ENCODE measurements at regions not wholly inside any gene's neighbourhood (a gene's known extent, or its start where the extent isn't known, plus 50 kb on each side); places are given as distances from the start of the nearest gene placed in this dataset.
A peak's percentile ranks its signal among the peaks of the same experiment; 100 is the strongest.

- no peak for DNase-seq
- Mint-ChIP-seq H3K4me3 (no peak overlapping the region), H3K27ac (no peak overlapping the region; the same call in 1 of the 2 replicates), H3K36me3 (ENCODE audit: low read depth) (no peaks in the 10 kb centered on the region), H3K27me3 (ENCODE audit: insufficient read depth) (no peaks in the 10 kb centered on the region), H3K9me3 (peaks cover 8% of the 10 kb centered on the region), H3K4me1 (ENCODE audit: low read depth) (peaks cover 42% of the 10 kb centered on the region)
- TF ChIP-seq, protein P1, sequence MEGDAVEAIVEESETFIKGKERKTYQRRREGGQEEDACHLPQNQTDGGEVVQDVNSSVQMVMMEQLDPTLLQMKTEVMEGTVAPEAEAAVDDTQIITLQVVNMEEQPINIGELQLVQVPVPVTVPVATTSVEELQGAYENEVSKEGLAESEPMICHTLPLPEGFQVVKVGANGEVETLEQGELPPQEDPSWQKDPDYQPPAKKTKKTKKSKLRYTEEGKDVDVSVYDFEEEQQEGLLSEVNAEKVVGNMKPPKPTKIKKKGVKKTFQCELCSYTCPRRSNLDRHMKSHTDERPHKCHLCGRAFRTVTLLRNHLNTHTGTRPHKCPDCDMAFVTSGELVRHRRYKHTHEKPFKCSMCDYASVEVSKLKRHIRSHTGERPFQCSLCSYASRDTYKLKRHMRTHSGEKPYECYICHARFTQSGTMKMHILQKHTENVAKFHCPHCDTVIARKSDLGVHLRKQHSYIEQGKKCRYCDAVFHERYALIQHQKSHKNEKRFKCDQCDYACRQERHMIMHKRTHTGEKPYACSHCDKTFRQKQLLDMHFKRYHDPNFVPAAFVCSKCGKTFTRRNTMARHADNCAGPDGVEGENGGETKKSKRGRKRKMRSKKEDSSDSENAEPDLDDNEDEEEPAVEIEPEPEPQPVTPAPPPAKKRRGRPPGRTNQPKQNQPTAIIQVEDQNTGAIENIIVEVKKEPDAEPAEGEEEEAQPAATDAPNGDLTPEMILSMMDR (IDR thresholded peaks at IDR 0.05) = no peak
Observed at GRCh38 chr17:68710976-68711375, 109.8 kb upstream of the FAM20A start.

DNA sequence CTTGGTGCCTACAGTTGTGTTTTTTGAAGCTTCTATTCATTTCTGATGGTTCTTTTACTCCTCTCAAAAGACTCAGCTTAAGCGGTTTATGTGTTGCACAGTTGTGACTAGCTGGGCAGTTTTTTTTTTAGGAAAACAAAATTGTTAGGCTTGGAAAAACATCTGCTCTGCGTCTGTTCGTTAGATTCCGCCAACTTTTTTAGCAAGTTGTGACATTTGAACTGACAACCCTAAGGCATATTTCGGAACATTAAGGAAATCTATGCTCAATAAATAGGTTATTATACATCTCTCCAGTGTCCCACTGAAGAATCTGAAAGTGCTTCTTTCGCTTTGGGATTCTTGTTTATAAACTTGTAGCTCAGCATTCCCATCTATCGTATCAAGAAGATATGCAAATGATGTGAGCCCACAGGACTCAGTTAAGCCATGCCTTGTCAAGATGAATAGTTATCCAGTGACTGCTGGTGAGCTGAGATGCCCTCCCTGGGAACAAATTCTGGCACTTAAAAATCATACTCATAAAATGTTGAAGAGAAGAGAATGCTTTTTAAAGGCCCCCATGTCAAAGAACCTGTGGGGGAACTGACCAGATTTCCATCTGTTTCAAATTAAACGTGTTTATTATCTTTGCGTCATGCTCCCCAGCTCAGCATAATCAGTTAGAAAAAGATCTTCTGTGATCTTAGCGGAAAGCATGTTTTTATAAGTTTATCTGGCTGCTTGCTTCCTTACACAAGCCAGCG lies 109.0 kb upstream of the FAM20A start:
- Mint-ChIP-seq H3K27me3 (ENCODE audit: insufficient read depth) (no peaks in the 10 kb centered on the region), H3K4me3 (peak overlapping the region; percentile 67), H3K4me1 (ENCODE audit: low read depth) (peaks cover 50% of the 10 kb centered on the region), H3K9me3 (peaks cover 12% of the 10 kb centered on the region), H3K36me3 (ENCODE audit: low read depth) (no peaks in the 10 kb centered on the region), H3K27ac (peak overlapping the region; percentile 51; the same call in 1 of the 2 replicates)
- peak; percentile 66 for DNase-seq
- TF ChIP-seq, protein P1 (IDR thresholded peaks at IDR 0.05) = no peak

DNA sequence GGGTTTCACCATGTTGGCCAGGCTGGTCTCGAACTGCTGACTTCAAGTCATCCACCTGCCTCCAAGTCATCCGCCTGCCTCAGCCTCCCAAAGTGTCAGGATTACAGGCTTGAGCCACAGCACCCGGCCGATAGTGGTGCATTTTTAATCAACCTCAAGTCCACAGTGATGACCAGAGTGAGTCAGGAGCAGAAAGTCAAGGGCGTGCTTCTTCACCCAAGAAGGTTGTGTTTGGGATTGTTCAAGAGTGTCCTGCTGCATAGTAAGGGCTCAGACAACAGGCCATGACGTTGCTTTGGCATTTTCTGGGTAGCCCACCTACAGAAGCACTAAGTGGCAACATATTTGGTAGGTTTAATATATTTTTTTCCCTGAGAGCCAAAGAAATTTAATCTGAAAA lies 108.3 kb upstream of the FAM20A start:
- H3K27ac Mint-ChIP-seq = no peak overlapping the region
- TF ChIP-seq, protein P1 (IDR thresholded peaks at IDR 0.05) = no peak
- no peak for DNase-seq
- no peaks in the 10 kb centered on the region for H3K36me3 Mint-ChIP-seq (ENCODE audit: low read depth)
- H3K4me3 Mint-ChIP-seq = no peak overlapping the region
- H3K27me3 Mint-ChIP-seq (ENCODE audit: insufficient read depth) = no peaks in the 10 kb centered on the region
- peaks cover 9% of the 10 kb centered on the region for H3K9me3 Mint-ChIP-seq
- H3K4me1 Mint-ChIP-seq (ENCODE audit: low read depth) = peaks cover 57% of the 10 kb centered on the region

- Mint-ChIP-seq H3K27ac (peak overlapping the region; percentile 67; the same call in 1 of the 2 replicates), H3K4me1 (ENCODE audit: low read depth) (peaks cover 53% of the 10 kb centered on the region), H3K4me3 (no peak overlapping the region), H3K9me3 (peaks cover 10% of the 10 kb centered on the region; the same call in 1 of the 2 replicates), H3K27me3 (ENCODE audit: insufficient read depth) (no peaks in the 10 kb centered on the region), H3K36me3 (ENCODE audit: low read depth) (no peaks in the 10 kb centered on the region)
- DNase-seq = peak; percentile 77
- TF ChIP-seq, protein P1 (IDR thresholded peaks at IDR 0.05) = no peak
Observed at GRCh38 chr17:68707031-68707430, 105.9 kb upstream of the FAM20A start.

GRCh38 chr17:68706356-68706920 lies 105.3 kb upstream of the FAM20A start:
- H3K4me1 Mint-ChIP-seq (ENCODE audit: low read depth) = peaks cover 47% of the 10 kb centered on the region
- H3K9me3 Mint-ChIP-seq = peaks cover 10% of the 10 kb centered on the region; the same call in 1 of the 2 replicates
- no peaks in the 10 kb centered on the region for H3K27me3 Mint-ChIP-seq (ENCODE audit: insufficient read depth)
- TF ChIP-seq, protein P1 (IDR thresholded peaks at IDR 0.05) = no peak
- H3K27ac Mint-ChIP-seq = peak overlapping the region; percentile 67; the same call in 1 of the 2 replicates
- no peak overlapping the region; the same call in 1 of the 2 replicates for H3K4me3 Mint-ChIP-seq
- H3K36me3 Mint-ChIP-seq (ENCODE audit: low read depth) = no peaks in the 10 kb centered on the region
- no peak for DNase-seq
